Jurkat, Clone E6-1 (cell line): ENCODE measurements at regions not wholly inside any gene's neighbourhood (a gene's known extent, or its start where the extent isn't known, plus 50 kb on each side); places are given as distances from the start of the nearest gene placed in this dataset.
A peak's percentile ranks its signal among the peaks of the same experiment; 100 is the strongest.

ENCODE experiments used
- DNase-seq: peaks from one replicate; pipeline ENCODE4 v3.0.0-alpha.2; 2011; ENCODE audit warnings: low read depth, low spot score
- H3K4me3 ChIP-seq: 2 replicates; pipeline ENCODE4 v1.5.1; 2011; ENCODE audit warnings: mild to moderate bottlenecking, low read length, control low read depth, moderate library complexity

- no peak for DNase-seq
- no peak overlapping the region for H3K4me3 ChIP-seq
Observed at GRCh38 chr1:22380024-22380785, 71.4 kb upstream of the ZBTB40 start.

DNA sequence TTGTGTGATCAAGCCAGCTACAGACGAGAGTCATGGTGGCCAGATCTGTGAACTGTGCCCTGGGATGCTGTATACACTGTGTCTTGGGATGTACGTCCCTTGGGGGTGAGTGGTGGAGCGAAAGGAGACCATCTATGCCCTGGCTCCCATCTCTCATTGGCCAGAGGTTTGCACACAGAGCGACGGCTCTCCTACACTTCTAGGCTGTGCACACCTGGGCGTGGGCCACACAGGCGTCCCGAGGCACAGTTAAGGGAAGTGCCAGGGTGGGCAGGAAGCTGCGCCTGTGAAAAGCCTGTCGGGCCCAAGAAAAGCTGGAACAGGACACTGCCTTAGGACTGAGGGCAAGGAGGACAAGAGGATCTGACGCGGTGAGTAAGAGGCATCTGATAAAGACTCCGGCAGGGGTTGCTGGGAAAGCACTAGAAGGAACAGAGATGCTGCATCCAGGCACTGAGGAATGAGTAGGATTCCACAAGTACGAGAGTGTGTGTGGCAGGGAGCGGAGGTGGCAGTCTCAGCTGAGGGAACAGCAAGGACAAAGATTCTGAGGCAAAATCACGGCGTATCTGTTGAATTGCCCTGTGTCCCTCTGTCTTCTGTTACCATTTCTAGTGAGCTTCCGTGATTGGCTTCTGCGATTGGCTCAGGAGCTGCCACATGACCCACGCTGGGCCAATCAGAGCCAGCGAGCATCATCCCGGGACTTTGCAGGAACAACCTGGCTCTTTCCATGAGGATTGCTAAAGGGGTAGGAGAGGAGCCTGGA is 67.9 kb upstream of the ZBTB40 start:
- no peak for DNase-seq
- no peak overlapping the region for H3K4me3 ChIP-seq

DNA sequence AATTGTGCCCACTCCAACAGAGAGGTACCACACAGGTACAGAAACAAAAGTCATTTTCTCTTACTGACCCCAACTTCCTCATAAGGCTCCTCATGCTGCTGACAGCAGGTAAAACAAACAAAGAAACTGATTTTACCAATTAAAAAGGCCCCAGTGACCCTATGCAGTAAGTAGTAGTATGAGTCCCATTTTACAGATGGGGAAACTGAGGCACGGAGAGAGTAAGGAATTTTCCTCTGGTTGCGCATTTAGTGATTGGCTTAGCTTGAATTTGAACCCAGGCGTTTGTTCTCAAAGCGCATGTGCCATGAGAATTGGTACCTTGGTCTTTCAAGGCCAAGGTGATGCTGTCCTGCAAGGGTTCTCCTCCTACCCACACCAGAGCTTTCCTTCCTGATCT is 66.1 kb upstream of the ZBTB40 start:
- H3K4me3 ChIP-seq, result no peak overlapping the region
- no peak for DNase-seq

DNA sequence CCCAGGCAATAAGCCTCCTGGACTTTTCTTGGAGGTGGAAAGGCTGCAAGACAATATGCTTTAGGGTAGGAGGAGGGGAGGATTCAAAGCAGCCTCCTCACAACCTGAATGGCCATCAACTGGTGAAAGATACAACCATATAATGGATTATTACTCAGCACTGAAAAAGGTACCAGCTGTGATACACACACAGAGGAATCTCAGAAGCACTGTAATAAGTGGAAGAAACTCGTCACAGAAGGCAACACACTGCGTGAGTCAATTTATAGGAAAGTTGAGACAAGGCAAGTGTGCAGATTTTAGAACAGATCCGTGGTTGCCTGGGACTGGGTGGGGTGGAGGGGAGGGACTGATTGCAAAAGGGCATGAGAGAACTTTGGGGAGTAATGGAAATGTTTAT is 64.9 kb upstream of the ZBTB40 start:
- H3K4me3 ChIP-seq, result no peak overlapping the region
- DNase-seq, result no peak

DNA sequence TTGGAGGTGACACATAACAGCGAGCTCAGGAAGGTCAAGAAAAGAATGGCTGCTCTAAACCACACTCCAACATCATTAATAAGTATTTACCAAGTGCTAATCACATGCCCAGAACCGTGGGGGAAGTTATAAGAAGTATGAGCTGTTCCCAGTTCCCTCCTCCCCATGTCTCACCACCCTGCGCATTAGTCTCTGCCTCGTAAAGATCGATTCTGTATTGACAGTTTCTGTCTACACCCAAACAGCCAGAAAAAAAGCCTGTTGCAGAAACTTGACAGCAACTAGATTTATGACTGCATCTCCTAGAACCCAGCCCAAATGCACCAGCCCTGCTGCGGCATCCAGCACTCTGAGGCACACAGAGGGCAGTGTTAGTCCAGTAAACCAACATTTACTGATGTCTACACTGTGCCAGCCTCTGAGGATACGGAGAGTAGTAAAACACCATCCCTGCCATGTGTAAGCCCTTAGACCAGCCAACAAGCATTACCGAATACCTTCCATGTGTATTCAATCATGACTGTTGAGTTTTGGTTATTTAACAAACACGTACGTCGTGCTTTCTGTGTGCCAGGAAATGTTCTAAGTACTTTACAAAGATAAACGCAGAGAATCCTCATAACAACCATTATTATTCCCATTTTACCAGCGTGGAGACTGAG is 63.6 kb upstream of the ZBTB40 start:
- no peak for DNase-seq
- no peak overlapping the region for H3K4me3 ChIP-seq

DNA sequence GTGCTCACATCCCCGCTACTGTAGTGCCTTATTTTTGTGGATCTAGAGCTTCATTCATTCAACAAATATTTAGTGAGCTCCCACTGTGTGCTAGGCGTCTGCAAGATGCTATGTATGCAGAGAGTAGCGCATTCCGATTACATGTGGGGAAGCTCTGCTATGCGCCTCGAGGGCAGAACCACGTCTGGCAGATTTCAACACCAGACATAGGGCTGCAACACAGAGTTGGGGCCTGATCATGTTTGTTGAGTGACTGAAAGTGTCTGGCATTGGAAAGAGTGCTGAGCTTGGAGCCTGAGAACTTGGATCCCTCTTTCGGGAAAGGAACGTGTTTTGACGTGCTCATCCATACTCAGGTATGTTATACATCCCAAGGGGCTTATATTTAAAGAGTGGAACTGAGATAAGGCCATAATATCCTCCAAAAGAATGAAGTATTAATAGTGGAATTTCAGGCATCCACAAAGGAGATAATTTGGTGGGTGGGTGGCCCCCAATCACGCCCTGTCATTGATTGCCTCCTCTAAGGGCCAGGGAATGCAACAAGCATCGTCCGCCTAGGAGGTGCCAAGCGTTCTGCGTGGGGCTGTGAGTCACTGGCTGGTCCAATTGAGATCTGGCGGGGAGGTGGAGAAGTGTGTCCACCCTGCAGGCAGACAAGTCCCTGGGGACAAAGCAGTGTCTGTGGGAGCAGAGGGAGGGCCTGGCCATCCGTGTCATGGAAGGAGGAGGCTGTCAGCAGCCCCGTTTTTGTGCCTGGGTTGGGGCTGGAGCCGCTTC is 62.8 kb upstream of the ZBTB40 start:
- no peak for DNase-seq
- H3K4me3 ChIP-seq, result no peak overlapping the region

DNA sequence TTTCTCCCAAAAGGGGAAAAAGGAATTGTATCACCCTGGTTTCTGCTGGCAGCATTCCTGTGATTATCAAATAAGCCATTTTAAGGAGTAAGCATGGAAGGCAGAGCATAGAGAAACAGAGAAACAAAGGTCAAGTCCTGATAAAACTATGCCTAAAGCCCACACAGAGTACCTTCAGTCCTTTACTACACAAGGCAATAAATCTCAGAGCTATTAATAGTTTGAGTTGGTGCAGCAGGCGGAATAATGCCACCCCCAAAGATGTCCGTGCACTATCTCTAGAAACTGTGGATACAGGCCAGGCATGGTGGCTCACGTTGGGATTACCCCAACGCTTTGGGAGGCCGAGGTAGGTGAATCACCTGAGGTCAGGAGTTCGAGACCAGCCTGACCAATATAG is 58.1 kb upstream of the ZBTB40 start:
- H3K4me3 ChIP-seq, result no peak overlapping the region
- no peak for DNase-seq

DNA sequence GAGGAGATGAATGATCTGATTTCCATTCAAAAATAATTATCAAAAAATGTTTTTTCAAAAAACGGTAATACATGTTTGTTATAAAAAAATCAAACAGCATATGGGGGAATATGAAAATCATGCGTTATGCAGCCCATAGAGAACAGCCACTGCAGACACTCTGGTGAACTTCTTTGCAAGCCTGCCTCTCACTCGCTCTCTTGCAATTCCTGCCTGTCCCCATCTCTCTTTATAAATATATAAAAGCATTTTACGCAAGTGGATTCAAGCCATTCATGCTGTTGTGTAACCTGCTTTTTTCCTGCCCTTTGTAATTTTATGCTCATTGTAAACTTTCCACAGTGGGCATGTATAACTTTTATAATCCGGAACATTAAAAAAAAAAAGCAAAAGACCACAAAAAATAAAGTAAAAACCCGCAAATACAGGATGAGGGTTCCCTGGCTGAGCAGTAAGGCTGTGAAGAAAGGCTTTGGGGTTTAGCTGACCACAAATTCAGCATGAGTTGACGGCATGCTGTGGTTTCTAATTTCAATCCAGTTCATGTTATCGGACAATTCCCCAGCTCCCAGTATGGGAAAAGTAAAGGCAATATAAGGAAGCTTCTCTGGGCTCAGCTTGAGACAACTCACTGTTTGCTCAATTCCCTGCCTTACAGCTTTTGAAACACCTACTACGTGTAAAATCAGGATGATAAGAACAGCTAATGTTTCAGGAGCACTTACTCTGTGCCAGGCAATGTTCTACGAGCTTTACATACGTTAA is 52.8 kb upstream of the ZBTB40 start:
- DNase-seq, result peak; percentile 88
- H3K4me3 ChIP-seq, result no peak overlapping the region

DNA sequence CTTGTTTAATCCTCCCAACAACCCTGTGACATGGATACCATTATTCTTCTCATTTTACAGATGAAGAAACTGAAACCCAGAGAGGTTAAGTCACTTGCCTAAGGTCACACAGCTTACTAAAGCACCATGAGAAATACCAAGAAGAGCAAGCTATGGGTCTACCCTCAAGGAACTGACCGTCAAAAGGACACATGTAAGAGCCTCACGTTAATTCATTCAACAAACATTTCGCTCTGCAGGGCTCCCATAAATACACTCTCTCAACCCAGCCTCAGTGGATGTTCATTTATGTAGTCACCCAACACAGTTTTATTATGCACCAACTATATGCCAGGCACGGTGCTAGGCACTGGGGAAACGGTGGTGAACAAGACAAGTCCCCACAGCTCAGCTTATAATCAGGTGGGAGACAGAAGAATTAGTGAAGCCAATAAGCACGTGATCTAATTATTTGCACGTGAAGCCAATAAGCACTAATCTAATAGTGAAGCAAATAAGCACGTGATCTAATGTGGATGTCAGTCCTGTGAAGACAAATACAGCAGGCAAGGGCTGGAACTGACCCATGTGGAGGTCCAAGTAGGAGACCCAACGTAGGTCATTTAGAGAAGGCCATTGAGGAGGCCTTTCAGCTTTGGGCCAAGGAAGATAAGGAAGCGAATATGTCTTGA is 52.1 kb upstream of the ZBTB40 start:
- DNase-seq, result no peak
- no peak overlapping the region for H3K4me3 ChIP-seq
